HG02938 (cell line): ENCODE measurements at regions not wholly inside any gene's neighbourhood (a gene's known extent, or its start where the extent isn't known, plus 50 kb on each side); places are given as distances from the start of the nearest gene placed in this dataset.
A peak's percentile ranks its signal among the peaks of the same experiment; 100 is the strongest.
"Not testable (repeated sequence)": the region's sequence is repeated elsewhere in the genome, so short reads cannot be mapped to it uniquely, and the experiment has no call there.

Experiments
- ATAC-seq: cut with Tn5 transposase; IDR thresholded peaks from one replicate; pipeline ENCODE4 v1.9.1; 2021; ENCODE audit warnings: mild to moderate bottlenecking, moderate library complexity; ENCODE audit not compliant: unreplicated experiment

- no peak for ATAC-seq
Measured at GRCh38 chr17:33955461-33955860, 299.6 kb upstream of the CCL2 start.

DNA sequence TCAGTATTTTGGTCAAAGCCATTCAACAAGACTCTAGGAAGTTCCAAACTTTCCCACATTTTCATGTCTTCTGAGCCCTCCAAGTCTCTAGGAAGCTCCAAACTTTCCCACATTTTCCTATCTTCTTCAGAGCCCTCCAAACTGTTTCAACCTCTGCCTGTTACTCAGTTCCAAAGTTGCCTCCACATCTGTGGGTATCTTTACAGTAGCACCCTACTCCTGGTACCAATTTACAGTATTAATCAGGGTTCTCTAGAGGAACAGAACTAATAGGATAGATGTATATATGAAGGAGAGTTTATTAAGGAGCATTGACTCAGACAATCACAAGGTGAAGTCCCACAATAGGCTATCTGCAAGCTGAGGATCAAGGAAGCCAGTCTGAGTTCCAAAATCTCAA, 296.0 kb upstream of the CCL2 start:
- ATAC-seq, result not testable (repeated sequence)

DNA sequence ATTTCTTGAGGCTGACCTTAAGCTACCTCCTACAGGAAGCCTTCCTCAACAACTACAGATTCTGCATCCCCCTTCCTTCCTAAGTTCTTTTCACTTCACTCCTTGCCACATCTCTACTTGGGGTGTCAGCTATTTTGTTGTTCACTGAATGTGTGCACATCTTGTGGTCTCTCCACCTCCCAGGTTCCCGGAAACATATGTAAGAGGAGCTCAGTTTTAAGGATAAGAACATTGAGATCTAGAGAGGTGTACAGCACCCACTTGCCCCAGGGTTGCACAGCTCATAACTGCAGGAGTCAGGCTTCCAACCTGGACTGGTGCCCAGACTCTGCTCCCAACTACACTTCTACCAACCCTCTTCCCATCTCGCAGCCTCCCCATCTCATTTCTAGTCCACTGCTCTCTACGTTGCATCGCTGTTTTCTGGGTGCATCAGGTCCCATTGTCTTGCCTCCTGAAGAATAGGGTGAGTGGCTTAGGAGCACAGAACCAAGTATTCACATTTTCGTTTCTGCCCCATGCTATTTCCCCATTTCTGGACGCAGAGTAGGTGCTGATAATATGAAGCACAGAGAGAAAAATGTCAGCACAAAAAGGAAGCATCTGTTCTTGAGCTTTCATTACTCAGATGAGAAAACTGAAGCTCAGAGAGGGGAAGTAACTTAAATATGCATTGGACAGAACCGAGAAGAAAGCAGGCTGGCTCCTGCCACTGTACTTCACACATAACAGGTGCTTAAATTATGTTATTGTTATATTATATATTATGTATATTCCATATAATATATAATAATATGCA, 292.0 kb upstream of the CCL2 start:
- no peak for ATAC-seq

DNA sequence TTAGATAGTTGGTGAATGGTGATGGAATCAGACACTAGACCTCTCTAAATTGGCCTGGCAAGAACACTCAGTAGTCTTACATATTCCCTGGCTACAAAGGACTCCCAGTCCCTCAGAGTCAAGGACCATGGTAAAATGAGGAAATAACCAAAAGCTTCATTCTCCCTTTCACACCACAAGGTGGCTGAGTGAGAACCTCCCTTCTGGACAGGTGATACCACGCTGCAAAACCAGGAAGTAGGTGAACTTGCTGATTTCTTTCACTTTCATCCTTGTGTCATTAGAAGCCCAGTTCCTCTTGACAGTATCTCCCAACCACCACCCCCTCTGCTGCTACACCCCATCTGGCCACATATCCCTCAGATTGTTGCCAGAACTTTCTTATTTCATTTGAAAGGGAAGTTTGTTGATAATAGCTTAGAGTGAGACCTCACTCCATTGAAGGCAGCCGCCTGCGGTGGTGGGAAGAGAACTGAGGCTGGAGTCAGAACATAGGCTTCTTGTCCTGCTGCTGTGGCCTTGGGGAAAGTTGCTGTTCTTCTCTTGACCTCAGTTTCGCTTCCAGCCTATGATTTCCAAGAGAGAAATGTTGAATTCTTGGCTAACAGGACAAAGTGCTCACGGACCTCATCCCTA, 290.6 kb upstream of the CCL2 start:
- ATAC-seq, result peak; percentile 83

DNA sequence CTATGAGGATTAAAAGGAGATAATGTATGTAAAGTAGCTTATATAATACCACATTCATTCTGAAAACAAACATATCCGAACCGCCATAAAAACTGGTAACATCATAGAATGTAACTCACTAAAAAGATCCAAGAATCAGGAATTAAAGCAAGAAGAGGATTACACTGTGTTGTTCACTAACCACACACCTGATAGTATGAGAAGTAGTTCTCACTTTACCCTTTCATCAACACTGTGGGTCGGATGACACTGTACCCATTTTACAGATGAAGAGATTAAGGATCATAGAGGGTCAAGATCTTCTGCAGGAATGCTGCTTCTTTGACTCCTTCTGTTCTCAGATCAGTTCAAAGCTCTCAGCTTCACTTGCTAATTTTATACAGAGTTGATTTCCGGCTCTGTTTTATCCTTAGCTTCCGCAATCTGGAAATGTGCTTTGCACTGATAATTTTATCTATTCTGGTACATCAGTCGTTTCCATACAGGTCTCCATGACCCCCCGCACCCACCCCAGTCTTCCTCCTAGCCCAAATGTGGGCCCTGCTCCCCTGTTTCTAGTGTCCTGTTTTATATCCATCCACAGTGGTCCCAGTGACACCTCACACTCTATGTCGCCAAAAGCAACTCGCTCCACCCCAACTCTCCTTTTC, 288.6 kb upstream of the CCL2 start:
- no peak for ATAC-seq

DNA sequence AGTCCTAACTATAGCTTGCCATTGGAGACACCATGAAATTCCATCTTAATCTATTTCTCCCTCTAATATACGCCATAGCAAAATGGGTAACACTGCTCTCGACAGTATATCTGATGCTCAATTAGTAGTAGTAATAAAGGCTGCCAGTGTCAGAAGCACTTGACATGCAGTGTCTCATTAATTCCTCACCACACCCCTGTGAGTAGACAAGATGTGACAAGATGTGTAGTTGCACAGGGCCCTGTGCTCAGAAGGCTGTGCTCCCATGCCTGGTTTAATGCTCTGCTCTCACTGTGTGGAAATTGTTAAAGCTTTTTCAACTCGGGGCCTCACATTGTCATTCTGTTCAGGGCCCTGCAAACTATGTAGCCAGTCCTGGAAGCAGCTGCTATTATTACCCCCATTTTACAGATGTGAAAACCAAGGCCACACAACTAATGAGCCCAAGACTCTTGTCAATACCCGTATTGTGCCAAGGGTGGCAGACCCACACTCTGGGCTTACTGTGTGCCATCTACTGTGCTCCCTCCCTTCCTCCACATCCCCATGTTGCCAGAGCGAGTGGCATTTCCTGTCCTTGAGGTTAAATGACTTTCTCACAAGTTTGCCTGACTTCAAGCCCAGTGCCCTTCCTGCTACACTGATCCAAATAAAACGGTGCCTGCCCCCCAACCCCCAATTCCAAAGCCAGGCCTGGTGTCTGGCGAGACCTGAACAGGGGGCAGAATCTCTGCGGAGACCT, 287.3 kb upstream of the CCL2 start:
- no peak for ATAC-seq

GRCh38 chr17:33968350-33969044, 286.6 kb upstream of the CCL2 start:
- ATAC-seq, result no peak

DNA sequence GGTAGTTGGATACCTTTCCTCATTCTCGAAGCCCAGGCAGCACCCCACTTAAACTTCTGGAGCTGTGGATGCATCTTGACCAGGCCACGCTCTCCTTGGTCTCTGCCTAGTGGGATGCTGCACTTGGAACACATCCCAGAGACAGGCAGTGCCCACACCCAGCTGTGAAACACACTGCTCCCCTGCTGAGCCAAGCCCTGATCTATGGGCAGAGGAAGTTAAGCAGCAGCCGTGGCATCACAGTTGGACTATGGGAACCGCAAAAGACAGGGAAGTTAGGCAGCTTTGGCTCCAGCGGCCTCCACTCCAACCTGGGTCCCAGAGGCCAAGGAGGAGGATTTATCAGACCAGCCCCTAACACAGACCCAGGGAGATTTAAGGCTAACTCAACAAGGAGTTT, 284.8 kb upstream of the CCL2 start:
- no peak for ATAC-seq

- ATAC-seq, result no peak
Measured at GRCh38 chr17:33972763-33973162, 282.3 kb upstream of the CCL2 start.

- ATAC-seq, result no peak
Measured at GRCh38 chr17:33973491-33973890, 281.6 kb upstream of the CCL2 start.

DNA sequence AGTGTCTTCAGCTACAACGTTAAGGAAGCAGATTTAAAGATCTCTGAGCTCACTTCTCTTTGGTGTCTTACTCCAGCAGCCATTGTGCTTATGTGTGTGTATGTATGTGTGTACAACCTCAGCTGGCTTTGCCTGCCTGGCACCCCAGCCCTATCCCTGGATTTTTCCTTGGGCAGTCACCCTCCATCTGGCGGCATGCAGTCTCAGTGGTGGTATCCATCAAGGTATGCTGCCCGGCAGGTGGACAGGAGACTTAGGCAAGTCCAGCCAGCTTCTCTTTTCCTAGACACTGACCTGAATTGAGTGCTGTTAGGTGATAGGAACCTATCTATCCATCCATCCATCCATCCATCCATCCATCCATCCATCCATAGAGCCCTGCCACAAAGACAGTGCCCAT, 280.8 kb upstream of the CCL2 start:
- no peak for ATAC-seq

GRCh38 chr17:33976831-33977230, 278.3 kb upstream of the CCL2 start:
- ATAC-seq, result no peak

GRCh38 chr17:33977729-33978514, 277.2 kb upstream of the CCL2 start:
- no peak for ATAC-seq

GRCh38 chr17:33978889-33979288, 276.2 kb upstream of the CCL2 start:
- no peak for ATAC-seq

GRCh38 chr17:33980193-33980592, 274.9 kb upstream of the CCL2 start:
- ATAC-seq, result no peak

DNA sequence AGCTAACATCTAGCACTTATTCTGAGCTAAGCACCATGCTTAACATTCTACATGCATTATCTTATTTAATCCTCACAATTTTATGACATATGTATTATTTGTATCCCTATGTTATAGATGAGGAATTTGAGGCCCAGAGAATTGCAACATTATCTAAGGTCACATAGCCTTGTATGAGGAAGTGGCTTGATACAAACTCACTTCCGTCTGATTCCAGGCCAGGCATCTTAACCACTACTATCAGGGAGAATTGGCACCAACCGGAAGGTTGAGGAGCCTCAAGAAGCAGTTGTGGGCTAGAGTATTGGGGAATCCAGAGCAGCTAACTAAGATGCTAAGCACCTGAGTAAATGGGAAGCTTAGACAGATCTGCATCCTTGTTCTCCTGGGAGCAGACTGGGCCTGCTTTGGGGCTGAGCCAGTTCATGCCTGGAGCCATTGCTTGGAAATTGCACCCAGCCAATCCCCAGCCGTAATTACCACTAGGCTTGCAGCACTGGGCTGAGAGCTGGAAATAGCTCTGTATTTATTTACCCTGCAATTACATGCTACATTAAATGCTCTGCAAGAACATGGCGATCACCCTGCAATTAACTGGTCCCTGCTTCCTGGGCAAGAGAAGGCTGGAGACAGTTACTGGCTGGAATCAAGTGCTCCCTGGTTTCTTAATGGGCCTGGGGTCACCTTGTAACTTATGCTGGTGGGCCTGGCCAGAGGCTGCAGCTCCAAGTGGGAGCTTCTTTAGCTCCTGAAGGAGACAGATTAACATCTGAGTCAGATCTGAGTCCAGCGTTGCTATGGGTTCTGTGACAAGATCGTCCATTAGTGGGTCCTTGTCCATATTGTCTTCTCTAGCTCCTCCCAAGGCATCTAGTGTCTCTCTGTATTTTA, 273.1 kb upstream of the CCL2 start:
- ATAC-seq, result no peak

DNA sequence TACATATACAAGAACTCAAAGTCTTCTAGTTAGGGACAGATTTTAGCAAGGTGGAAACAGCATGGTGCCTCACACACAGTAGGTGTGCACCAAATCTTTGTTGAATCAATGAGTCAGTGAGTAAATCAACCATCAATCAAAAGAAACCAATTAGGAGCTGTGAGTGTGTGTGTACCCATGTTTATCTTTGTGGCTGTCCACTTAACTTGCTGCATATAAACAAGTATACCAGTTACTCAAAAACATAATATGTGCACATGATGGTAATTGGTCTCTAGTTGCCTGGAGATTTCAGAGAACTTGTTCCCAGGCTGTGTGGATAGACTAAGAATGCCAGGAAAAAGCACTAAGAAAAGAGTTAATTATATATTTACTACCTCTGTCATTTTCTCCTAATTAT, 272.2 kb upstream of the CCL2 start:
- ATAC-seq, result no peak

DNA sequence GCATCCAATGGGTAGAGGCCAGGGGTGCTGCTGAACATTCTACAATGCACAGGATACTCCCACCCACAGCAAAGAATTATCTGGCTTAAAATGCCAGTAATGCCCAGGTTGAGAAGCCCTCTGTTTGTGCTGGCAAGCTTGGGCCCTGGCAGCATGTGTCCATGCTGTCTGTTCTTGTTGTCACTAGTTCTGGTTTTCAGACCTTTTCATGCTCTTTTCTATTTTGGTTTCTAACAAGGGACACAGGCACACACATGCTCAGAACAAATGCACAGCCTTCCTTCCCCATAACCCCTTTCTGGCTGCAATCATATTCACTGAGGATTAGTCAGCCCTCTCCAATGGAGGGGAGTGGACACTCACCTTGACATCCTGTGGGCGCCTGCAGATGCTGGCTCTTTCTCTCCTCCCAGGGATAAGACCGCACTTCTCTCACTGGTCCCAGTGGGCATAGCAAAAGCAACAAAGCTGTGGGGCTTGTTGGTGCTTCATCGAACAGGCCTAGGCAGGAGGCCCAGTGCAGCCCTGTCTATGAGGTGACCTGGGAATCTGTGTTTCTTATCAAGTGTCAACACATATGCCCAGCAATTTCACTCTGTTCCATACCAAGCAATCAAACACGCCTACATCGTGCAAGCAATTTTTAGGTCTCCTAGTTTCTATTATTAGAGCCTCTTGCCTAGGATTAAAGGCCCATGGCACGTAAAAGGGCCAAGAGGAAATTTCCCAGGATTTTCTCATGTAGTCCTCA, 271.1 kb upstream of the CCL2 start:
- no peak for ATAC-seq
